GM18502 (cell line): ENCODE measurements at regions not wholly inside any gene's neighbourhood (a gene's known extent, or its start where the extent isn't known, plus 50 kb on each side); places are given as distances from the start of the nearest gene placed in this dataset.
"Not testable (repeated sequence)": the region's sequence is repeated elsewhere in the genome, so short reads cannot be mapped to it uniquely, and the experiment has no call there.

ENCODE experiments used
- ATAC-seq: cut with Tn5 transposase; IDR thresholded peaks from one replicate; pipeline ENCODE4 v1.9.1; 2021; ENCODE audit warnings: mild to moderate bottlenecking; ENCODE audit not compliant: unreplicated experiment, poor library complexity

- ATAC-seq: no peak
These were observed 109.8 kb upstream of the DST start for GRCh38 chr6:56752534-56752933.

- no peak for ATAC-seq
These were observed 109.3 kb upstream of the DST start for GRCh38 chr6:56752009-56752408.

DNA sequence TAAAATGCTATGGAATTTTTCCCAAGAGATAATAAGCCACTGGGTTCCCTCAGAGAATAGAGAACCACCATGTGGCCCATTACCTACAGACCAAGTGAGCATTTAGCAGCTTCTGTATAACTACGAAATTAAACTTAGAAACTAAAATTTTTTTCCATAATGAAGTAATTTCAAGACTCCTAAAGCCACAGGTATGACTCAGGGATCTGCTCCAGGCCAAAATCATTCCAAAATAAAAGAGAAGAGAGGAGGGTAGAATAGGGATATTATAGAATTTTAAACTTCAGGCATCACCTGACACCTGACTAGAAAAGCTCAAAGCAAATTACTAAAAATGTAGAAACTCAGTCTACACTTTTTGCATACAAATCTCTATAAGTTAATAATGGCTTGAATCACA lies 108.9 kb upstream of the DST start:
- no peak for ATAC-seq

GRCh38 chr6:56750686-56751085 lies 108.0 kb upstream of the DST start:
- ATAC-seq: no peak

GRCh38 chr6:56749632-56750151 lies 107.0 kb upstream of the DST start:
- ATAC-seq: no peak

DNA sequence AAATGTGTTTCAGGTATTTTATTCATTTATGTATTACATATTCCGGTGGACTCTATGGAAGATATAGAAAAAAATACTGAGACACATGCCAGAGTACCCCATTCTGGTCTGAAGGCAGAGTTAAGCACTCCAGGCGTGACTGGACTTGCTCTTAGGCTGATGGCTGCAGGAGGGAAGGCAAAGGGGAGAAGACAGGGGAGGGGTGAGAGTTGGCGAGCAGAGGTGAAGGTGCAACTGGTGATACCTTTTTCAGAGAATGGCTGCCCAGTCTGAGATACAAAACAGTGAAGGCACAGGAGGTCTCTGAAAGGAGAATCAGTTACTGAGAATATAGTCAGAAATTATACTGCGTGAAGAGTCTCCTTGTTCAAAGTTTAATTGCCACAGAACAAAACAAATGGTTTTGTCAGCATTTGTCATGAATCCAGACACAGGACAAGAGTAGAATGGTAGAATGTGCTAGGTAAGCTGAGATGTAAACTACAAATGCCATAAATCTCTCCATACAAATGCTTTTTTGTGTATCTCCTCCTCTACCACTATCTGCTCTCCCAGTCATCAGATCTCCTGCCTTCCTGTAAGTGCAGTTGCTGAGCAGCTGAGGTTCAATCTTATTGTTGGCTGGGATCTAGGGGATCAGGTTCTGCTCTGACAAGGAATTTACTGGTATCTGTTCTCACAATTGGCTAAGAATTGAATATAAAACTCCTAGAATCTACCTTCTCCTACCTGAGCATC lies 104.2 kb upstream of the DST start:
- ATAC-seq: no peak

DNA sequence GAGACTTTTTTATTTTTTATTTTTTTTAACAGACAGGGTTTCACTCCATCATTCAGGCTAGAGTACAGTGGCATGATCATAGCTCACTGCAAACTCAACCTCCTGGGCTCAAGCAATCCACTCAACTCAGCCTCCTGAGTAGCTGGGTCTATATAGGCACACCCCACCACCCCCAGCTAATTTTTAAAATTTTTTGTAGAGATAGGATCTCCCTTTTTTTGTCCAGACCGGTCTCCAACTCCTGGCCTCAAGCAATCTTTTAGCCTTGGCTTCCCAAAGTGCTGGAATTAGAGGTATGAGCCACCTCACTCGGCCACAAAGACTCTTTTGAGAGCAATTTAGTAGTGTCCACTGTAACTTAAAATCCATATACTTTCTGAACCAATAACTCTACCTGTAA lies 103.3 kb upstream of the DST start:
- no peak for ATAC-seq

DNA sequence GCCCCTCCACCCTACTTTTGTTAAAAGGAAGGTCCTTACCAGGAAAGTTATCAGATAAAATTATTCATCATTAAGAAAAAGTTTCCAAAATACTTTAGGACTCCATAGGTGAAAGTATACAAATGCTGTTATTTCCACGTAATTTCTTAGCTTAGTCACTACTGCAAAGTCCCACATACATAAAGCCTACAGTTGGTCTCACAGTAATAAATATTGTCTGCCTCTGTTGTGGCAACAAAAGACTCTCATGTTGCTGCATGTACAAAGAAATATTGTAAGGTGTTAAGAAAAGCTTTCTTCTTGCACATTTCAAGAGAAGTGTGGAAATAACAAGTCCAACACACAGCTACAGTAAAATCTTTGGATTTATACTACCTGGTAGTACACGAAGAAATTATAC lies 102.4 kb upstream of the DST start:
- ATAC-seq: no peak

GRCh38 chr6:56744528-56744927 lies 101.8 kb upstream of the DST start:
- ATAC-seq: peak; percentile 40

DNA sequence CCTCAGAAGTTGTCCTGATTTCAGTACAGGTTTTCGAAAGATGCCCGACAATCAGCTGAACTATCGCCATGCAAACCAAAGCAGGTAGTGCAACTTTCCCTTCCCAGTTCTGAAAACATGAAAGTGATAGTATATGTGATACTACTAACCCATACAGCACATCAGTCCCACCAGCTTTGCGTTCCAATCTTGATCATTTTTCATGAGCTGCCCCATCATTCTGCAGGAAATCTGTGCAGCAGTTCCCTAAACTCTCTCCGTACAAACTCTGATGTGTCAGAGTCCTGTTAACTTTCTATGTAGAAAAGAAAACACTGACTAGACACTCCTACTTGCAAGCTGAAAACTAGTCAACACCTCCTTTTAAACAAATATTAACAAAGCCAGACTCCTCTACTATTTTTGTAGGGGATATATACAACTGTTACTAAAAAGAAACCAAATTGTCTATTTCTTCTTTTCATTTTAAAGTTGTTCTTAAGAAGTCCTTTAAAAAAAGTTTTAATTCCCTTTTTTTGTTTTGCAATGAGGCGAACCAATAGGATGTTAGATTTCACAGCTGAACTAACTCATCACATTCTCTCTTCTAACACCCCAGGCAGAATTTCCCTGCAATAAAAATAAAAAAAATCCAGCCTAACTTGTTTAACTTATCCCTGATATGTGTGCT lies 99.6 kb upstream of the DST start:
- ATAC-seq: peak; percentile 79

DNA sequence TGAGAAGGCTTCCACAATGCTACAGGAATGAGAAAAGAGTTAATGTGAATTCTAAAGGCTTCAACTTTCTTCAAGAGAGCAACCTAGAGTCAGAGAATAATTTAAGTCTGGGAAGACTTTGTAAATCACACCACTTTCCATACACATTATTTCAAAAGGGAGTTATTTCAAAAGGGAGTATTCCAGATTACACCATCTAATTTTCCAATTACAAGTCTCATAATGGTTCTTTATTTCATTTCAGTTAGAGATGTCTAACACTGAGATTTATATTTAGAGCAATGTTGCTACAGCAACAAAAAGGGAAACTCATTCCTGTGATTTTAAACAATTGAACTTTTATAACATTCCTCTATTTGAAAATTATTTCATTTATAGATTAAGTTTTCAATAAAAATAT lies 98.8 kb upstream of the DST start:
- no peak for ATAC-seq

GRCh38 chr6:56739836-56740815 lies 97.4 kb upstream of the DST start:
- ATAC-seq: no peak

- ATAC-seq: no peak
These were observed 94.1 kb upstream of the DST start for GRCh38 chr6:56736804-56737203.

DNA sequence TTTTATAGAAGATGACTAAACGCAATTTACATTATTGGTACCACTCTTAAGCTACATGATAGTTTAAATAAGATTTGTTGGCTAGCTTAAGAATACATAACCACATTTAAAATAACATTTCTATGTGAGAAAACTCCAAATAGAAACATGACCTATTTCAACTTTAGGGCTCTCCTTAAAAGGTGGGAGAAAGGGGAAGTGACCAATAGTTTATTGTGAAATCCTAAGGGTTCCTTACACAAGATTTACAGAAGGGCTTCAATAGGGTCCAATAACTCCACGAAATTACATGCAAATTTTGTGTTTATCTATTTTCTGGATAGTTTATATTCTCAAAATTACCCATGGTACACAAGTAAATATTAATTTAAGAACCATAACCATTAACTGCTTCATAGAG lies 91.6 kb upstream of the DST start:
- no peak for ATAC-seq

DNA sequence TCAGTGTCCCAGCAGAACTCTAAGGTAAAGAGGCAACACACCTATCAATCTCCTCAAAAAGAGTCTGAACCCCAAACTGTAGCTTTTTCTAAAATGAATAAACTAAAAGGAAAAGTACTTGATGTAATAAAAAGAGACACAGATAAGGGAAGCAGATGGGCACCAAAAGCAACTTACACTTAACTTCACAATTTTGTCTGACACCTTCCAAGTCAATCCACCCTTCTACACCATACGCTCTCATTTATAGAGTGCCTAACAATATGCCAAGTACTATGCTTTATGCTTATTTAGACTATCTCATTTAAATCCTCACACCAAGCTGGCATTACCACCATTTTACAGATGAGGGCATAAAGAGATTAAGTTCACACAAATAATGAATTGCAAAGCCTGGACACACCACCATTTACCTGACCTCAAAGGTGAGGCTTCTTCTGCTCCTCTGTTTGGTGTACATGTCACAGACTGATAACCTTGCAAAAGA lies 90.6 kb upstream of the DST start:
- ATAC-seq: no peak

- no peak for ATAC-seq
These were observed 89.8 kb upstream of the DST start for GRCh38 chr6:56732517-56732916.

- no peak for ATAC-seq
These were observed 88.2 kb upstream of the DST start for GRCh38 chr6:56730663-56731529.

- no peak for ATAC-seq
These were observed 87.0 kb upstream of the DST start for GRCh38 chr6:56729719-56730118.

GRCh38 chr6:56729166-56729565 lies 86.5 kb upstream of the DST start:
- ATAC-seq: not testable (repeated sequence)
